GM23248 (cell line): ENCODE measurements at regions not wholly inside any gene's neighbourhood (a gene's known extent, or its start where the extent isn't known, plus 50 kb on each side); places are given as distances from the start of the nearest gene placed in this dataset.

Experiments
- EZH2 ChIP-seq: fragments of 200-600 bp; sonication (generic); IDR thresholded peaks from 2 replicates; pipeline ENCODE4 v1.6.1; 2018; ENCODE audit warnings: antibody characterized with exemption, mild to moderate bottlenecking; ENCODE audit not compliant: insufficient read depth, poor library complexity, severe bottlenecking
- EZH2phosphoT487 ChIP-seq: fragments of 200-600 bp; sonication (generic); IDR thresholded peaks from 2 replicates; pipeline ENCODE4 v1.6.1; 2018; ENCODE audit warnings: antibody characterized with exemption, moderate library complexity, mild to moderate bottlenecking, low read depth; ENCODE audit not compliant: insufficient read depth

DNA sequence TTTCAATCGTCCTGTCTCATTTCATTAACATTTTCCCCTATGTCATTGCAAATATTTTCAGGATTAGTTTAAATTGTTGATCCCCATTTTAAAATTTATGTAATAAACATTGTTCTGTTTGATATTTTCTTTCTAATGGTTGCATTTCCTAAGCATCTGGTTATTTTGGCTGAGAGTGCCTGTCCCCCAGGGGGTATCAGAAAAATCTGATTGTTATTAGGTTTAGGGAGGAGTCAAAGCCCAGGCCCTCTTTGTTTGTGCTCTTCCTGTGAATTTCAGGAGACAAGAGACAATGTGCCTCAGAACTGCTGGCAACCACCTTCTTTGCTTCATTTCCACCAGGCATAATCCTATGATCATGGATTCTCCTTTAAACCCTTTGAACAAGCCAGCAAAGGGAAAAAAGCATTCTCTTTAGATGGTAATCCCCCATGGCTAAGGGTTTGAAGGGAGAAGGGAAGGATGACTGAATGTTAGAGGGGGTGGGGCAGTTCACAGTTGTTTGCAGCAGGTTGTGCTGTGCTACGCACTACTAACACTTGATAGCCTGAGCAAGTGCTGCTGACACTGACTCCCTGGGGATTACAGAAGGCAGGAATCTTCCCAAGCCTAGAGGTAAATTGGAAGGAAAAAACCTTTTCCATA, 462.4 kb upstream of the LRRC4C start:
- TF ChIP-seq EZH2phosphoT487 (no peak), EZH2 (no peak)
